Urinary bladder (tissue), 3 donors: ENCODE measurements at regions not wholly inside any gene's neighbourhood (a gene's known extent, or its start where the extent isn't known, plus 50 kb on each side); places are given as distances from the start of the nearest gene placed in this dataset.

Experiments used
- DNase-seq: peaks from one replicate; pipeline ENCODE4 v3.0.0-alpha.2; 2015; ENCODE audit errors: extremely low spot score
- H3K27ac ChIP-seq: one replicate; pipeline ENCODE4 v1.5.1; 2013; ENCODE audit warnings: low read depth, mild to moderate bottlenecking, moderate library complexity
- H3K36me3 ChIP-seq: one replicate; pipeline ENCODE4 v1.6.1; 2013; ENCODE audit warnings: mild to moderate bottlenecking, moderate library complexity; ENCODE audit not compliant: insufficient read depth
- H3K4me1 ChIP-seq: one replicate; pipeline ENCODE4 v1.6.1; 2013; ENCODE audit warnings: mild to moderate bottlenecking, moderate library complexity; ENCODE audit not compliant: insufficient read depth
- H3K4me3 ChIP-seq: one replicate; pipeline ENCODE4 v1.5.1; 2013; ENCODE audit warnings: low read depth, low read length
- WGBS: extraction: QIAGEN DNeasy Blood & Tissue Kit; methylation state at CpG from one replicate; pipeline ENCODE4 v1.1.7; 2013; 5-methylcytosine and 5-hydroxymethylcytosine counted together
- donor health status: healthy with polysubstance abuse.
- donor health status: healthy.

- WGBS, result 37% methylated on average over 17 of the region's 17 CpGs
- no peak overlapping the region for H3K27ac ChIP-seq
- no peak for DNase-seq
- no peaks in the 10 kb centered on the region for H3K36me3 ChIP-seq
- no peaks in the 10 kb centered on the region for H3K4me1 ChIP-seq
- H3K4me3 ChIP-seq, result no peak overlapping the region
Observed at GRCh38 chr9:135291165-135291564, 188.4 kb upstream of the PPP1R26 start.

GRCh38 chr9:135294836-135295235, 184.7 kb upstream of the PPP1R26 start:
- Histone ChIP-seq H3K27ac (no peak overlapping the region), H3K4me1 (no peaks in the 10 kb centered on the region), H3K36me3 (no peaks in the 10 kb centered on the region), H3K4me3 (no peak overlapping the region)
- DNase-seq, result no peak
- 87% methylated on average over 11 of the region's 11 CpGs for WGBS

GRCh38 chr9:135295551-135296300, 183.9 kb upstream of the PPP1R26 start:
- Histone ChIP-seq H3K4me1 (no peaks in the 10 kb centered on the region), H3K27ac (no peak overlapping the region), H3K36me3 (no peaks in the 10 kb centered on the region), H3K4me3 (no peak overlapping the region)
- whole genome bisulfite sequencing, result 66% methylated on average over 11 of the region's 11 CpGs
- no peak for DNase-seq

GRCh38 chr9:135296735-135297455, 182.7 kb upstream of the PPP1R26 start:
- Histone ChIP-seq H3K27ac (no peak overlapping the region), H3K4me1 (no peaks in the 10 kb centered on the region), H3K36me3 (no peaks in the 10 kb centered on the region), H3K4me3 (no peak overlapping the region)
- DNase-seq, result no peak
- WGBS, result 46% methylated on average over 12 of the region's 12 CpGs

- WGBS, result 54% methylated on average over 16 of the region's 16 CpGs
- Histone ChIP-seq H3K4me1 (no peaks in the 10 kb centered on the region), H3K4me3 (no peak overlapping the region), H3K27ac (no peak overlapping the region), H3K36me3 (no peaks in the 10 kb centered on the region)
- no peak for DNase-seq
Observed at GRCh38 chr9:135297456-135298075, 182.0 kb upstream of the PPP1R26 start.

- H3K27ac ChIP-seq, result no peak overlapping the region
- no peaks in the 10 kb centered on the region for H3K4me1 ChIP-seq
- no peaks in the 10 kb centered on the region for H3K36me3 ChIP-seq
- no peak overlapping the region for H3K4me3 ChIP-seq
- WGBS, result 58% methylated on average over 10 of the region's 10 CpGs
- no peak for DNase-seq
Observed at GRCh38 chr9:135299239-135299590, 180.4 kb upstream of the PPP1R26 start.

GRCh38 chr9:135299651-135300345, 179.8 kb upstream of the PPP1R26 start:
- 81% methylated on average over 16 of the region's 16 CpGs for WGBS
- Histone ChIP-seq H3K4me3 (no peak overlapping the region), H3K4me1 (no peaks in the 10 kb centered on the region), H3K36me3 (no peaks in the 10 kb centered on the region), H3K27ac (no peak overlapping the region)
- no peak for DNase-seq

GRCh38 chr9:135300346-135301141, 179.0 kb upstream of the PPP1R26 start:
- DNase-seq, result no peak
- Histone ChIP-seq H3K27ac (no peak overlapping the region), H3K4me1 (no peaks in the 10 kb centered on the region), H3K36me3 (no peaks in the 10 kb centered on the region), H3K4me3 (no peak overlapping the region)
- WGBS, result 53% methylated on average over 21 of the region's 21 CpGs

- no peaks in the 10 kb centered on the region for H3K36me3 ChIP-seq
- WGBS, result 54% methylated on average over 40 of the region's 40 CpGs
- no peak for DNase-seq
- no peak overlapping the region for H3K27ac ChIP-seq
- H3K4me3 ChIP-seq, result no peak overlapping the region
- no peaks in the 10 kb centered on the region for H3K4me1 ChIP-seq
Observed at GRCh38 chr9:135301271-135302263, 178.0 kb upstream of the PPP1R26 start.

- DNase-seq, result no peak
- no peak overlapping the region for H3K27ac ChIP-seq
- H3K36me3 ChIP-seq, result no peaks in the 10 kb centered on the region
- 79% methylated on average over 28 of the region's 28 CpGs for WGBS
- H3K4me3 ChIP-seq, result no peak overlapping the region
- H3K4me1 ChIP-seq, result no peaks in the 10 kb centered on the region
Observed at GRCh38 chr9:135302329-135303279, 177.0 kb upstream of the PPP1R26 start.

- H3K36me3 ChIP-seq, result no peaks in the 10 kb centered on the region
- no peaks in the 10 kb centered on the region for H3K4me1 ChIP-seq
- no peak overlapping the region for H3K27ac ChIP-seq
- no peak for DNase-seq
- no peak overlapping the region for H3K4me3 ChIP-seq
- 45% methylated on average over 3 of the region's 3 CpGs for WGBS
Observed at GRCh38 chr9:135303280-135303647, 176.3 kb upstream of the PPP1R26 start.
